Osteoblast (primary cell): ENCODE measurements at regions not wholly inside any gene's neighbourhood (a gene's known extent, or its start where the extent isn't known, plus 50 kb on each side); places are given as distances from the start of the nearest gene placed in this dataset.
A peak's percentile ranks its signal among the peaks of the same experiment; 100 is the strongest.

Source experiments
- DNase-seq: peaks from one replicate; pipeline ENCODE4 v3.0.0; 2011; ENCODE audit warnings: low spot score, mixed read lengths; ENCODE audit not compliant: insufficient read length; ENCODE audit errors: missing footprints
- H2AFZ ChIP-seq: 2 replicates; pipeline ENCODE4 v1.6.0; 2011; ENCODE audit warnings: mild to moderate bottlenecking, low read length
- H3K27ac ChIP-seq: 2 replicates; pipeline ENCODE4 v1.5.1; 2011; ENCODE audit warnings: mild to moderate bottlenecking, low read depth, low read length, moderate library complexity
- H3K27me3 ChIP-seq: 2 replicates; pipeline ENCODE4 v1.6.0; 2012; ENCODE audit warnings: mild to moderate bottlenecking, control low read depth, inconsistent platforms, low read length, moderate library complexity; ENCODE audit not compliant: insufficient read depth
- H3K36me3 ChIP-seq: 2 replicates; pipeline ENCODE4 v1.5.1; 2011; ENCODE audit warnings: mild to moderate bottlenecking, low read length, control low read depth, moderate library complexity; ENCODE audit not compliant: insufficient read depth
- H3K4me1 ChIP-seq: 2 replicates; pipeline ENCODE4 v1.5.1; 2011; ENCODE audit warnings: mild to moderate bottlenecking, low read length, control low read depth, moderate library complexity; ENCODE audit not compliant: insufficient read depth
- H3K4me2 ChIP-seq: 2 replicates; pipeline ENCODE4 v1.6.0; 2011; ENCODE audit warnings: mild to moderate bottlenecking, low read length; ENCODE audit not compliant: insufficient read depth
- H3K4me3 ChIP-seq: fragments of 200-600 bp; sonication (generic); 3 replicates; pipeline ENCODE4 v1.5.1; 2012; ENCODE audit warnings: mild to moderate bottlenecking, low read length, inconsistent platforms; ENCODE audit not compliant: insufficient read depth
- H3K79me2 ChIP-seq: 2 replicates; pipeline ENCODE4 v1.6.0; 2012; ENCODE audit warnings: mild to moderate bottlenecking, low read length, control low read depth, inconsistent platforms; ENCODE audit not compliant: insufficient read depth
- H3K9me3 ChIP-seq: 2 replicates; pipeline ENCODE4 v1.5.1; 2011; ENCODE audit warnings: low read depth, low read length, control low read depth
- H4K20me1 ChIP-seq: 2 replicates; pipeline ENCODE4 v1.6.0; 2012; ENCODE audit warnings: mild to moderate bottlenecking, low read length, control low read depth; ENCODE audit not compliant: insufficient read depth
- TF ChIP-seq, protein P1 (sequence below): IDR thresholded peaks from 2 replicates; pipeline ENCODE4 v1.5.1; 2011; ENCODE audit warnings: mild to moderate bottlenecking, low read depth, low read length, moderate library complexity; ENCODE audit errors: extremely low read depth

DNA sequence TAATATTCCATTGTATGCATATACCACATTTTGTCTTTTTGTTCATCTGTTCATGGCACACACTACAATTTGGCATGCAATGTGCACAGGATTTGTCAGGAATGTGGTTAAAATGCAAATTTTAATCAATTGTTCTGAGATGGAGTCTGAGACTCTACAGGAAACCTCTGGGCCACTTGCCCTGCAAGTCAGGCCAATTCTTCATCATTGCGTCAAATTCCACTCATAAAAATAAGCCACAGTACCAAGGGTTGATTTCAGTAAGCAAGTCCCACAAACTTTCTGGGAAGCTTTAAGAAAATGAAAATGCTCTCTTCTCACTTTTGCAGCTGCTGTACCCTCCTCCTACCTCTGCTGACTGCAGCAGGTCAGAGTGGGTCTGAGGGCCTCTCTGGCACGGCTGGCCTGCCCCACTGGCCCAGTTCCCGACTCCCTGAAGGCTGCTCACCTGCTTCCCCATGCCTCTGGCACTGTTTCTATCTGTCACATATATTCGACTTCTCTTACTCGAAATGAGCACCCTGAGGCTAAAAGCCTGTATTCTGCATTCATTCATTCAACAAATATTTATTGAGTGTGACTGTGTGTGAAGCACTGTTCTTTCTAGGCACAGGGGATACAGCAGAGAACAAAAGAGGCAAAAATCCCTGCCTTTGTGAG is 83.8 kb upstream of the WASF3 start:
- Histone ChIP-seq H3K79me2 (no peaks in the 10 kb centered on the region), H3K36me3 (no peaks in the 10 kb centered on the region), H3K4me1 (peaks cover 9% of the 10 kb centered on the region), H2AFZ (no peak overlapping the region), H3K4me3 (no peak overlapping the region), H3K4me2 (no peak overlapping the region), H3K27ac (no peak overlapping the region), H3K9me3 (no peaks in the 10 kb centered on the region), H4K20me1 (no peaks in the 10 kb centered on the region), H3K27me3 (no peaks in the 10 kb centered on the region)
- TF ChIP-seq, protein P1, sequence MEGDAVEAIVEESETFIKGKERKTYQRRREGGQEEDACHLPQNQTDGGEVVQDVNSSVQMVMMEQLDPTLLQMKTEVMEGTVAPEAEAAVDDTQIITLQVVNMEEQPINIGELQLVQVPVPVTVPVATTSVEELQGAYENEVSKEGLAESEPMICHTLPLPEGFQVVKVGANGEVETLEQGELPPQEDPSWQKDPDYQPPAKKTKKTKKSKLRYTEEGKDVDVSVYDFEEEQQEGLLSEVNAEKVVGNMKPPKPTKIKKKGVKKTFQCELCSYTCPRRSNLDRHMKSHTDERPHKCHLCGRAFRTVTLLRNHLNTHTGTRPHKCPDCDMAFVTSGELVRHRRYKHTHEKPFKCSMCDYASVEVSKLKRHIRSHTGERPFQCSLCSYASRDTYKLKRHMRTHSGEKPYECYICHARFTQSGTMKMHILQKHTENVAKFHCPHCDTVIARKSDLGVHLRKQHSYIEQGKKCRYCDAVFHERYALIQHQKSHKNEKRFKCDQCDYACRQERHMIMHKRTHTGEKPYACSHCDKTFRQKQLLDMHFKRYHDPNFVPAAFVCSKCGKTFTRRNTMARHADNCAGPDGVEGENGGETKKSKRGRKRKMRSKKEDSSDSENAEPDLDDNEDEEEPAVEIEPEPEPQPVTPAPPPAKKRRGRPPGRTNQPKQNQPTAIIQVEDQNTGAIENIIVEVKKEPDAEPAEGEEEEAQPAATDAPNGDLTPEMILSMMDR = no peak
- DNase-seq = no peak

DNA sequence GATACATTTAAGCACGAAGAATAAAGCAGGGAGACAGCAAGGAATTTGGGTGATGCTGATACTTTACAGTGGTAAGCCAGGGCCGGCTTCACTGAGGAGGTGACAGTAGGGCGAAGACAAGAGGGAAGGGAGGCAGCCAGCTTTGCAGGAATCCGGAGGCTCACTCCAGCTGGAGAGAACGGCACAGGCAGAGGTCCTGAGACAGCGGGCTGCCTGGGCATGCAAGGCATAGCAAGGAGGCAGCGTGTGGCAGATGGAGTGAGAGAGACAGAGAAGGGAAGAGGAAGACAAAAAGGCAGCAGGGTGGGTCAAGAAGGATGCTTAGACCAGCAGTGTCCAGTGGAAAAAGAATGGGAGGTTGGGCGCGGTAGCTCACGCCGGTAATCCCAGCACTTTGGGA is 83.2 kb upstream of the WASF3 start:
- TF ChIP-seq, protein P1 = no peak
- H3K27ac ChIP-seq = no peak overlapping the region

DNA sequence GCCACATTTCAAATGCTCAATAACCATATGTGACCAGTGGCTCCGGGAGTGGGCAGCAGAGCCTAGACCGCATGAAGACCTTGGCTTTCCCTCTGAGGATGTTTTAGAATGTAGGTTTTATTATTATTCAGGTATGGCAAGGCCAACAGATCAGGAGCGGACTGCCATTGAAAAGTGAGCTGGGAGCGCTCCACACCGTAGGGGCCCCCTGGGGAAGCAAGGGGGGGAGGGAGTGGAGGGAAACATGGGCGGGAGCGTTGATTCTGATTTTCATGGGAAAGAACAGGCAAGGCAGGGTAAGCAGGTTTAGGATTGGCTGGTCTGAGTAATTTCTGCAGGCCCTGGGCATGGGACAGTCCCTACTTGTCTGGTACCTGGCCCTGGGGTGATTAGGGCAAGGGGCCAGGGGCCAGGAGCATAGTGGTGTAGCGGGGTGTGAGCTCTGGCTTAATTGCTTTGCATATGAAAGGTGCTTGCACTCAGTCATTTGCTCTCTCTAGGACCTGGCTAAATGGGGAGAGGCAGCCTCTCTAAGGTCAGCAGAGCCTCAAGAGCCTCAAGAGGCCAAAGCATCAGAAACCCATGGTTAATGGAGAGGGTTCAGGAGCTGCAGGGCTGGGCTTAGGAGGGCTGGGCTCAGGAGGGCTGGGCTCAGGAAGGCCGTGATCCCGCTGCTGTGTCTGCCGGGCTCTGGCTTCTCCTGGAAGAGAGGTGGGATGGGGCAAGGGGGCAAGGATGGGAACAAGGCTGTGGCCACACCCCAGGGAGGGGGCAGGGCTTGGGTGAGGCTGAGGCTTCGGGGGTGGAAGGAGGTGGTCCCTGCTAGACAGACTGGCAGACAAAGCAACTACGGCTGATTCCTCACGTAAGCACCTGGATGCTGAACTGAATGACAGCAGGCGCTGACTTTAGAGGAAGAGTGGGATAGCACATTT is 82.0 kb upstream of the WASF3 start:
- Histone ChIP-seq H3K4me1 (peaks cover 12% of the 10 kb centered on the region), H3K79me2 (no peaks in the 10 kb centered on the region), H4K20me1 (no peaks in the 10 kb centered on the region), H3K27ac (no peak overlapping the region), H2AFZ (peak overlapping the region; percentile 95), H3K27me3 (no peaks in the 10 kb centered on the region), H3K36me3 (no peaks in the 10 kb centered on the region), H3K4me2 (peak overlapping the region; percentile 87), H3K4me3 (peak overlapping the region; percentile 65), H3K9me3 (no peaks in the 10 kb centered on the region)
- TF ChIP-seq, protein P1 = no peak
- no peak for DNase-seq

More for the DNA sequence above, 83.2 kb upstream of the WASF3 start:
- no peaks in the 10 kb centered on the region for H3K9me3 ChIP-seq
- H3K4me2 ChIP-seq = no peak overlapping the region
- no peak overlapping the region for H3K4me3 ChIP-seq
- H3K4me1 ChIP-seq = peaks cover 9% of the 10 kb centered on the region
- H4K20me1 ChIP-seq = no peaks in the 10 kb centered on the region
- H3K36me3 ChIP-seq = no peaks in the 10 kb centered on the region
- H2AFZ ChIP-seq = no peak overlapping the region
- H3K79me2 ChIP-seq = no peaks in the 10 kb centered on the region
- no peaks in the 10 kb centered on the region for H3K27me3 ChIP-seq
- DNase-seq = no peak
